ENCODE measurements at regions not wholly inside any gene's neighbourhood (a gene's known extent, or its start where the extent isn't known, plus 50 kb on each side); places are given as distances from the start of the nearest gene placed in this dataset.

DNA sequence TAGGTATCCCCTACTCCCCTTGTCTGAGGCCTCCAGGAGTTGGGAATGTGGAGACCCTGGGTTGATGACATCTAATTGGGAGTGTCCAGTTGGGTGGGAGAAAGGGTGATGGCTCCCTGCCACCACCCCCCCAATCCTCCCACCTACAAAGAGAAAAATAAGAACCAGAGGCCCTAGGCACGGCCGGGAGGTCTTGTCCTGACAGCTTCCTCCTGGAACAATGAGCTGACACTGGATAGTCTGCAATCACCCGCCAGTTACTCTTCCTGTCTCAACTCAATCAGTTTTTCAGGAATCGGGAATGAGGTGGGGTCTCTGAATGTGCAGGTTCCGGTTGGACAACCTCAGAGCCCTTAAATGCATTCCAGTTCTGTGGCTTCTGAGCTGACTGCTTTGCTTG, 129.9 kb upstream of the MRPS22 start:
- Histone ChIP-seq H3K27ac (ENCODE audit: insufficient read length, low read depth, low read length) (no peak overlapping the region), H3T11ph (ENCODE audit: low read length) (no peak overlapping the region), H3K9ac (ENCODE audit: extremely low read depth, insufficient read length, low read length) (no peak overlapping the region), H2AK5ac (ENCODE audit: insufficient read length, low read length) (no peak overlapping the region), H4K5ac (ENCODE audit: insufficient read length, low read depth, low read length) (no peak overlapping the region), H3K4ac (ENCODE audit: low read depth, low read length) (no peak overlapping the region), H4K20me1 (ENCODE audit: control insufficient read depth, insufficient read depth, insufficient read length) (no peaks in the 10 kb centered on the region), H3K4me2 (ENCODE audit: insufficient read depth, insufficient read length, low read length) (no peak overlapping the region), H2BK5ac (ENCODE audit: insufficient read length, low read length) (no peak overlapping the region), H2AFZ (ENCODE audit: low read length) (no peak overlapping the region), H3K23ac (ENCODE audit: insufficient read length, low read depth, low read length) (no peak overlapping the region), H3K79me2 (ENCODE audit: insufficient read depth, low read length) (no peaks in the 10 kb centered on the region), H3K14ac (ENCODE audit: insufficient read depth, low read length) (no peak overlapping the region), H3K79me1 (ENCODE audit: insufficient read depth, low read depth, low read length, poor library complexity, severe bottlenecking) (no peaks in the 10 kb centered on the region), H3K23me2 (ENCODE audit: insufficient read length, low read depth, low read length, poor library complexity, severe bottlenecking) (no peaks in the 10 kb centered on the region), H4K8ac (replicated peaks; ENCODE audit: insufficient read length, low read depth, low read length) (no peak overlapping the region), H4K91ac (ENCODE audit: insufficient read length, low read depth, low read length) (no peak overlapping the region), H2BK15ac (ENCODE audit: low read depth, low read length) (no peak overlapping the region), H2BK120ac (ENCODE audit: low read depth, low read length, poor library complexity, severe bottlenecking) (no peak overlapping the region), H2BK20ac (ENCODE audit: low read depth, low read length, poor library complexity, severe bottlenecking) (no peak overlapping the region), H3K56ac (ENCODE audit: insufficient read length, low read depth, low read length) (no peak overlapping the region), H3K4me1 (ENCODE audit: insufficient read depth, low read length) (no peaks in the 10 kb centered on the region), H3K27me3 (ENCODE audit: insufficient read depth, low read length) (no peaks in the 10 kb centered on the region), H3K9me3 (ENCODE audit: control insufficient read depth, low read depth, low read length) (no peaks in the 10 kb centered on the region), H3K18ac (ENCODE audit: insufficient read length, low read depth, low read length) (no peak overlapping the region), H2BK12ac (ENCODE audit: insufficient read length, low read depth, low read length) (no peak overlapping the region)
- Mint-ChIP-seq H3K9me3 (no peaks in the 10 kb centered on the region; a peak in 2 of 5 replicates), H3K27ac (no peak overlapping the region; a peak in 1 of 7 replicates), H3K27me3 (ENCODE audit: low read depth) (peaks cover 7% of the 10 kb centered on the region), H3K4me3 (no peak overlapping the region), H3K4me1 (no peaks in the 10 kb centered on the region), H3K36me3 (ENCODE audit: insufficient read depth in 1 of 3, low read depth in 3 of 3) (no peaks in the 10 kb centered on the region)
- no peak for DNase-seq
- TF ChIP-seq, protein P1, sequence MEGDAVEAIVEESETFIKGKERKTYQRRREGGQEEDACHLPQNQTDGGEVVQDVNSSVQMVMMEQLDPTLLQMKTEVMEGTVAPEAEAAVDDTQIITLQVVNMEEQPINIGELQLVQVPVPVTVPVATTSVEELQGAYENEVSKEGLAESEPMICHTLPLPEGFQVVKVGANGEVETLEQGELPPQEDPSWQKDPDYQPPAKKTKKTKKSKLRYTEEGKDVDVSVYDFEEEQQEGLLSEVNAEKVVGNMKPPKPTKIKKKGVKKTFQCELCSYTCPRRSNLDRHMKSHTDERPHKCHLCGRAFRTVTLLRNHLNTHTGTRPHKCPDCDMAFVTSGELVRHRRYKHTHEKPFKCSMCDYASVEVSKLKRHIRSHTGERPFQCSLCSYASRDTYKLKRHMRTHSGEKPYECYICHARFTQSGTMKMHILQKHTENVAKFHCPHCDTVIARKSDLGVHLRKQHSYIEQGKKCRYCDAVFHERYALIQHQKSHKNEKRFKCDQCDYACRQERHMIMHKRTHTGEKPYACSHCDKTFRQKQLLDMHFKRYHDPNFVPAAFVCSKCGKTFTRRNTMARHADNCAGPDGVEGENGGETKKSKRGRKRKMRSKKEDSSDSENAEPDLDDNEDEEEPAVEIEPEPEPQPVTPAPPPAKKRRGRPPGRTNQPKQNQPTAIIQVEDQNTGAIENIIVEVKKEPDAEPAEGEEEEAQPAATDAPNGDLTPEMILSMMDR (conservative IDR thresholded peaks at IDR 0.05) = no peak
- WGBS (ENCODE audit: extremely low coverage, insufficient read length, low lambda C conversion rate) = no CpG with 5 or more reads among the region's 5 CpGs
